HG02973 (cell line): ENCODE measurements at regions not wholly inside any gene's neighbourhood (a gene's known extent, or its start where the extent isn't known, plus 50 kb on each side); places are given as distances from the start of the nearest gene placed in this dataset.

ENCODE experiments used
- ATAC-seq: cut with Tn5 transposase; IDR thresholded peaks from one replicate; pipeline ENCODE4 v1.9.1; 2021; ENCODE audit warnings: moderate library complexity; ENCODE audit not compliant: unreplicated experiment

- no peak for ATAC-seq
Measured at GRCh38 chr3:46091741-46092701, 64.7 kb upstream of the XCR1 start.

DNA sequence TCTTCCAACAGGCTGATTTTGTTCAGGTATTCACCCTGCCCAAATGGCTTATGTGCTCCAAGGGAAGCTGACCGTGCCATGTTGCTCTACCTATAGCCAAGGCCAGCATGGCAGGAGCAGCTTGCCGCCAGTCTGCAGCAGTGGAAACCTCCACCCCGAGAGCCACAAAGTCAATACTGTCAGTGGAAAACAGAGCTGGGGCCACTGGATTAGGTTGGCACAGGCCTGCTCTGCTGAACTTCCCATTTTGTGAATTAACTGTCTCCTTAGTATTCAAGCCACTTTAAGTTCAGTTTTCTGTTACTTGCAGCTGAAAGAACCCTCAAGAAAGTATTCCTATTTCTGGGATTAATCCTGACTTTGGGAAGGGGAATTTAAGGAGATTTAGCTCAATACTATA is 63.8 kb upstream of the XCR1 start:
- ATAC-seq: no peak

GRCh38 chr3:46090161-46090591 is 62.9 kb upstream of the XCR1 start:
- ATAC-seq: no peak

GRCh38 chr3:46089237-46090011 is 62.1 kb upstream of the XCR1 start:
- peak; percentile 59 for ATAC-seq

GRCh38 chr3:46087871-46088270 is 60.6 kb upstream of the XCR1 start:
- ATAC-seq: no peak

GRCh38 chr3:46086986-46087385 is 59.7 kb upstream of the XCR1 start:
- ATAC-seq: no peak

GRCh38 chr3:46086083-46086437 is 58.8 kb upstream of the XCR1 start:
- no peak for ATAC-seq

GRCh38 chr3:46085421-46086082 is 58.3 kb upstream of the XCR1 start:
- ATAC-seq: no peak

DNA sequence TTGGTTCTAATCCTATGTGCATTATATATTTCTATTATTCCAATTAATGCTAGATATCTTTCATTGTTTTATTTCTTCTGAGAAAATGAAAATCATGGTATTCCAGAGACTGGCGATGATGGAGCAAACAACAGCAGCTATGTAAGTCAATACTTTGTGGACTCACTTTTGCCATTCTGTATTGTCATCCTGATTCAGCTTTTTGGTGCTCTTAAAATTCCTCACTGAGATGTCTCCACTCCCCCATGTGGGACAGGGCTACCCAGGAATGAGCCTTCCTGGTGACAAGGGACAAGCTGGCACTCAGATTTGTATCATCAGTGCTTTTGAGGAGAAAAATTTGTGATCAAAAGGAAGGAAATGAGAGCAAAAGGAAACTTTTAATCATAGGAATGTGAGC is 56.7 kb upstream of the XCR1 start:
- ATAC-seq: no peak

GRCh38 chr3:46082849-46083248 is 55.6 kb upstream of the XCR1 start:
- ATAC-seq: no peak

DNA sequence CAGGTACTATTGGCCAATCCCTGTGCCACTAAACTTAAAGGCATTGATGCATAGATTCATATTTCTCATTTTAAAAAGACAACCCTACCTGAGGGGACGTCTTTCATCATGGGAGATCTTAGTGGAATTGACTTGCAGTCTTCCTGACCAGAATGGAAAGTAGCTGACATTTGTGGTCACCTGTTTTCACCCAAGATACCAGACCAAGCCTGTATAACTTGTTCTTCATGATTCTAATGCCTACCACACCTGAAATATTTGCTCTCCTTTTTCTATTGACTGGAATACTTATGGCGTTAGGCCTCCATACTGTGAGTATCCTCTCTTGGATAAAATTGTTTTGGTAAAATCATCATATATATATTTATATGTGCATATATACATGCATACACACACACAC is 54.7 kb upstream of the XCR1 start:
- no peak for ATAC-seq

DNA sequence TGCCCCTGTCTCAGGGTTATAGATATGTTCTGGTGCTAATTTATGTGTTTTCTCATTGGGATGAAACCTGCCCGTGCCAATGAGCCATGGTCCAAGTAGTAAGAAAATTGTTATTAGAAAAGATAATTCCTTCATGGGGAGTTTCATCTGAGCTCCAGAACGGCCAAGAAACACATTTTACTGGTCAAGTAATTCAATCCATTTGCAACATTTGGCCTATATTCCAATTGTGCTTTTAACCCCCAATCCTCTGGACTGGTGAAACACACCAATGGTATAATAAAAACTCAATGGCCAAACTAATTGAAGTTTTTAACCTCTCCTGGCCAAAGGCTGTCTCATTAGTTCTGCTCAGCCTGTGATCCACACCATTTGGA is 53.7 kb upstream of the XCR1 start:
- ATAC-seq: no peak

DNA sequence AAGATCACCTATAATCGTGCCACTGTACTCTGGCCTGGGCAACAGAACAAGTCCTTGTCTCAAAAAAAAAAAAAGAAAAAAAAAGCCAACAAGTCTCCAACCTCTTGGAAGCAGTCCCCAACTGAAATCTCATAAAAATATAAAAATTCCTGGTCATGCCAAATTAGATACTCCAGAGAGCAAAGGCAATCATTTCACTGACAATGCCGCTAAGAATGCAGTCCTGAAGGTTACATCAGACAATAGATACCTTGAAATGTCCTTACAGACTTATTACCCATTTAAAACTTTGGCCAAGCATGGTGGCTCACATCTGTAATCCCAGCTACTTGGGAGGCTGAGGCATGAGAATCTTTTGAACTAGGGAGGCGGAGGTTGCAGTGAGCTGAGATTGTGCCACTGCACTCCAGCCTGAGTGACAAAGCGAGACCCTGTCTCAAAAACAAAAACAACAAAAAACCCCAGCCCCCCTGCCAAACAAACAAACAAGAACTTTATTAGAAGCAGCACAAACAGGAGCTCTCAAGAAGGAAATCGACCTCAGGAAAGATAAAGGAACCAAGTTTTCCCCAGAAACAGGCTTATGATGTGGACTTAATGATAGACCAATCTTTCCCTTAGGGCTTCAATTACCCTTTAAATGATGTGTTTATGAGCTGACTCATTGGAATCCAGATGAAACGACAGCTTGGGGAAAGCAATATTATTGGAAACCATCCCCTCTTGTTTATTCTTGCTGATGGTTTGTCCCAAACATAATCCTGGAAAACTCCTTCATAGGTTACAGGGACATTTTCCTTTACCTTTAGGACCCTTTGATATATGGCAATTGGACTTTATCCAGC is 53.1 kb upstream of the XCR1 start:
- no peak for ATAC-seq

DNA sequence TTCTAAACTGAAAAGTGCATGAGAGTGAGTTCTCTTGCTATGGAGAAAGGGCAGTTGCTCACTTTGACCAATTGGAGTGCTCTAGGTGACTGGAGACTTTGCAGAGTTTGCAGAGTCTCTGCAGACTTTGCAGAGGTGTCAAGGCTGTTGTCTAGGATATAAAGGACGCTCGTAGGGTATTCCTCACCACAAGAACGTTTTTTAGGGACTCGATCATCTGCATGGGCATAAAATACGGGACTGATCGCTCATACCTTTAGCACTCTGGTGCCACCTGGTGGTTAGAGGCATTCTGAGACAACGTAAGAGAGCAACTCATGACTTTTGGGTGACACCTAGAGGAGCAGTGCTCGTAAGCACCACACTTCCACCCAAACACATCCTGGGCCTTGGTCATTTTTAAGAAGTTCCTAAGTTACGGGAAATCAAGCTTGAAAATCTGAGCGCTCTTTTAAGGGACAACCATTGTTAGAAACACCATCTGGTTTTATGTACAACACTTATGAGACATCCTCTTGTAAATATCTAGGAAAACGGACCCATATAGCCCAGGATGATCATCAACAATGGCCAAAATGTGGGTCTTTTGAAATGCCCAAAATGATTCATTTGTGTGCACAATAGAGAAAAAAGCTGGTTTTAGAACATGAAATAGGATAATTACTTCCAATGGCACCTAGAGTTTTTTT is 51.6 kb upstream of the XCR1 start:
- peak; percentile 86 for ATAC-seq
